ENCODE measurements at regions not wholly inside any gene's neighbourhood (a gene's known extent, or its start where the extent isn't known, plus 50 kb on each side); places are given as distances from the start of the nearest gene placed in this dataset.

DNA sequence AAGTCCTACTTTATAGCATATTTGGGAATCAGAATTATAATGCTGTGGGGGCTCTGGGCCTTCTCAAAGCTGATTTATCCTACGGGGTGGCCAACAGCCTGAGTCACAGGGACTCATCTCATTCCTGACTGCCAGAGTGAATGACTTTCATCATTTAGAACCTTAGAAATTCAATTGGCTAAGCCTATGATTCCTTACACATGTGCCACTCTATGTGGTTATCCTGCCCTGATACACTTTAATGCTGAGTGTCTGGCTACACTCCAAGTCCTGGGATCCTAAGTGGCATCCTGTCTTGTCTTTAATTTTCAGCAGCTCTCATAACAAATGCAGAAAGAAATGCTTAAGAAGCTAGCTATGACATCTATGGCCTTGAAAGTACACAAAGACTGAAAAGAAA, 75.2 kb upstream of the FREM1 start:
- Histone ChIP-seq H3K4me3 (no peak overlapping the region), H3K27ac (no peak overlapping the region), H3K9ac (ENCODE audit: low read depth in 2 of 2, low read length in 2 of 2) (no peak overlapping the region), H3K9me3 (no peaks in the 10 kb centered on the region), H3K36me3 (no peaks in the 10 kb centered on the region), H3K27me3 (no peaks in the 10 kb centered on the region), H3K4me1 (no peaks in the 10 kb centered on the region)
- intact Hi-C loops (cut with DNase I) = no loop called here
- no peak for DNase-seq
- TF ChIP-seq, protein P1, sequence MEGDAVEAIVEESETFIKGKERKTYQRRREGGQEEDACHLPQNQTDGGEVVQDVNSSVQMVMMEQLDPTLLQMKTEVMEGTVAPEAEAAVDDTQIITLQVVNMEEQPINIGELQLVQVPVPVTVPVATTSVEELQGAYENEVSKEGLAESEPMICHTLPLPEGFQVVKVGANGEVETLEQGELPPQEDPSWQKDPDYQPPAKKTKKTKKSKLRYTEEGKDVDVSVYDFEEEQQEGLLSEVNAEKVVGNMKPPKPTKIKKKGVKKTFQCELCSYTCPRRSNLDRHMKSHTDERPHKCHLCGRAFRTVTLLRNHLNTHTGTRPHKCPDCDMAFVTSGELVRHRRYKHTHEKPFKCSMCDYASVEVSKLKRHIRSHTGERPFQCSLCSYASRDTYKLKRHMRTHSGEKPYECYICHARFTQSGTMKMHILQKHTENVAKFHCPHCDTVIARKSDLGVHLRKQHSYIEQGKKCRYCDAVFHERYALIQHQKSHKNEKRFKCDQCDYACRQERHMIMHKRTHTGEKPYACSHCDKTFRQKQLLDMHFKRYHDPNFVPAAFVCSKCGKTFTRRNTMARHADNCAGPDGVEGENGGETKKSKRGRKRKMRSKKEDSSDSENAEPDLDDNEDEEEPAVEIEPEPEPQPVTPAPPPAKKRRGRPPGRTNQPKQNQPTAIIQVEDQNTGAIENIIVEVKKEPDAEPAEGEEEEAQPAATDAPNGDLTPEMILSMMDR (IDR thresholded peaks at IDR 0.05) = no peak

DNA sequence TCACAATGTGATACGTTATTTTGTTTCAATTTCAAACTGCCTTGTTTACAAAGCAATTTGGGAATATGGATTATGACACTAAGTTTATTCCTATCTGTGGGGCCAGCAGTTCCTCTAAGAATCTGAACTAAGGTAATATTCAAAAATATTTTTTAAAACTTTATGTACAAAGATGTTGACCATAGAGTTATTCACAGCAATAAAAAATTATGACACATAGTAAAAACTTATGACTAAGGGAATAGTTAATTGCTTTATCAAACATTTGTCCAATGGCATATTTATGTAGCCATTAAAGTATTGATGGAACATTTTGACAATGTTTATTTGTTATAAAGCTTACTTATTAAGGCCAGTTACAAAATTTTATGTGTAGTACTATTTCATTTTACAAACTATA, 73.4 kb upstream of the FREM1 start:
- DNase-seq = no peak
- no peaks in the 10 kb centered on the region for H3K36me3 ChIP-seq
- TF ChIP-seq, protein P1 (IDR thresholded peaks at IDR 0.05) = no peak
- H3K27me3 ChIP-seq = no peaks in the 10 kb centered on the region
- intact Hi-C loops (cut with DNase I) = no loop called here
- no peaks in the 10 kb centered on the region for H3K4me1 ChIP-seq
- H3K4me3 ChIP-seq = no peak overlapping the region
- H3K27ac ChIP-seq = no peak overlapping the region
- no peak overlapping the region for H3K9ac ChIP-seq (ENCODE audit: low read depth in 2 of 2, low read length in 2 of 2)
- H3K9me3 ChIP-seq = no peaks in the 10 kb centered on the region

DNA sequence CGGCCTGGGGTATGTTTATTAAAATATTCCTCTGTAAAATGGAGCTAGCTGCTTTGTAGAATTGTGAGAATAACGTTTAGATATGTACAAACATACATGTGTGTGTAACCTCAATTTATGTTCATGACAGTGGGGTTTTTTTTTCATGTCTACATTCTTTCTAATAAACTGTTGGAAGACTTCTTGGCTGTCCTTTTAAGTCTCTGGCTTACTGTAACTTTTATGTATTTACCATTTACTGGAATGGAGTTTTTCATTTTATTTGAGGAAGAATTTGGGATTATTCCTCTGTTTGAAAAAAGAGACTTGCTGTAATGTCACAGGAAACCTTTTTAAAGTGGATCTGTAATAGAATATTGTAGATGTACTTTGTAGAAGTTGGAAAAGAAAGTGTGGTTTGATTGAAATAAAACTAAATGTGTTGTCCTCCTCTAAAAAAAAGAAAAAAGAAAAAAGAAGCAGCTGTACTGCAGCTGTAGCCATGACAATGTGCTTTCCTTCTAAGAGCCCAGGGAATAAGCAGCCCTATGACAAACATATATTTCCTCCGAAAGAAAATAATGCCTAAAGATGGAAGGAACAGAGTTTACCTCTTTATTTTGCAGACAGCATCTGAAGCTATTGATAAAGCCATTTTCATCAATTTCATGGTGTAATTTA, 71.2 kb upstream of the FREM1 start:
- Histone ChIP-seq H3K4me3 (no peak overlapping the region), H3K9me3 (no peaks in the 10 kb centered on the region), H3K4me1 (no peaks in the 10 kb centered on the region), H3K9ac (ENCODE audit: low read depth in 2 of 2, low read length in 2 of 2) (no peak overlapping the region), H3K36me3 (no peaks in the 10 kb centered on the region), H3K27ac (no peak overlapping the region), H3K27me3 (no peaks in the 10 kb centered on the region)
- intact Hi-C loops (cut with DNase I) = no loop called here
- DNase-seq = no peak
- TF ChIP-seq, protein P1 (IDR thresholded peaks at IDR 0.05) = no peak

DNA sequence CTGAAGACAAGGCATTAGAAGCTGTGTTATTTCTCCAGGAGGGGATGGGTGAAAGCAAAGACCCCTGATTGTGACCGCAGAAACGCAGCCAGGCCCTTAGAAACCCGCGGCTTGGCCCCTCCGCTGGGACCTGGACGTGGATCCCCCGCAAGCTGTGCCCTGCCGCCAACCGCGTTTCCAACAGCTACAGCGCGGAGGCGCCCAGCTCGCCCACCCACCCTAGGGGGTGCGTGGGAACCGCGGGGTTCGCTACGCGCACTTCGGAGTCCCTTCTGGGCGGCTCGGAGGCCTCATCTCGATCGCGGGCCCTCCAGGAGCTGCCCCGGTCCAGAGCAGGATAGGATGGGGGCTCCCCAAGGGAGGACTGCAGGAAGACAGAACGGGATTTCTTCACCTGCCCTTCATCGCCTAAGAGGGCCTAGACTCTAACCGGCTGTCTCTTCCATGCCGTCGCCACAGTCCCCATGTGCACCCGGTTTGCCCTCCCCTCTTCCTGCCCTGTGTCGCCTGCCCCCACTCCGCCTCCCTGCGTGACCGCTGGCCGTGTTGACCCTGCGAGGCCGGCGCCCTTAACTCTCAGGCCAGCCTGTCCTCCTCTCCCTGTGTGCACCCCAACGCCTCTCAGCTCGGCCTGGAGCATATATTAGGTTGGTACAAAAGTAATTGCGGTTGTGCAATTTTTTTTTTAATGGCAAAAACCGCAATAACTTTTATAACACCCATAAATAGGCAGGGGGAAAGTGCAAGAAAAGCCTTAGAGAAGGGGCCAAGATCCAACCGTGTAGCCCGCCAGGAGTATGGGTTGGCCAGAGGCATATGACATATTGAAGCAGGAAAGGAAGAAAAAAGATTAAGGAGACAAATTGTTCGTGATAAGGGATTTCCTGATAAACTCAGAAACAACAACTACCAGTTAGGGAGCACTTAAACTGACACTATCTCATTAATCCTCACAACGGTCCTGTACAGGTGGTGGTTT, 68.1 kb upstream of the FREM1 start:
- Histone ChIP-seq H3K27me3 (no peaks in the 10 kb centered on the region), H3K4me1 (no peaks in the 10 kb centered on the region), H3K9me3 (no peaks in the 10 kb centered on the region), H3K9ac (ENCODE audit: low read depth in 2 of 2, low read length in 2 of 2) (no peak overlapping the region), H3K27ac (no peak overlapping the region), H3K4me3 (no peak overlapping the region), H3K36me3 (no peaks in the 10 kb centered on the region)
- TF ChIP-seq, protein P1 (IDR thresholded peaks at IDR 0.05) = no peak
- intact Hi-C loops (cut with DNase I) = no loop called here
- no peak for DNase-seq

DNA sequence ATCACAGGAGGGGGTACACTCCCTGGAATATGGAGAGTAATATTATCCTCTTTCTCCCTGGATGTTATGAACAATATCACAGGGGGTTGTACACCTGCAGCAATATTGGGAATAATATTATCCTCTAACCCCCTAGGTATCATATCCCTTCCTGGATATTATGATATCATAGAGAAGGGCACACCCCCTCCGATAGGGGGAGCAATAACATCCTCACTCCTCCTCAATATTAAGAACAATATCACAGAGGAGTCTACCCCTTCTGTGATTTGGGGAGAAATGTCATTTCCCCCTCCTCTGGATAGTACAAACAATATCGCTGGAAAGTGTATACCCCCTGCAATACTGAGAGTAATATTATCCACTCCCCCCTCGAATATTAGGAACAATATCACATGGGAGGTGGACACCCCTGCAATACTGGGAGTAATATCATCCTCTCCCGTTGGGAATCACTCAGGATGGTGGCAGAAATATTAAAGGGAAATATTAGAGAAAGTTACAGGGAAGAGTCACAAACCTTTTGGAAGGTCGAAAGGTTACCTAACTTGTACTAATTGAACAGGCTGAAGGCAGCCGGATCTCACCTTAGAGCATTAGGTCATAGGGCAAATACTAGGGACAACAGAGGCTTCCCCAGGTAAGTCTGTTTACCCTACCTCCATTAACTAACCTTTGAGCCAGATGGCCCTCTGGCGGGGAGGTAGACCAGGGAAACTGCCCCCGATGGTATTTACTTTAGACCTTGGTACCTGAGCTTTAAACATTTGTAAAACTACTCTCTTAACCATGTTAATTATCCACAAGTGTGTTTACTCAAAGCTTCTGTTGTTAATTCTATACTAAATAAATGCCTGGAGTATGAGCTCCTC, 57.5 kb upstream of the FREM1 start:
- H3K4me1 ChIP-seq = no peaks in the 10 kb centered on the region
- no peak overlapping the region for H3K27ac ChIP-seq
- H3K4me3 ChIP-seq = no peak overlapping the region
- intact Hi-C loops (cut with DNase I) = no loop called here
- no peaks in the 10 kb centered on the region for H3K27me3 ChIP-seq
- no peaks in the 10 kb centered on the region for H3K36me3 ChIP-seq
- DNase-seq = no peak
- no peak overlapping the region for H3K9ac ChIP-seq (ENCODE audit: low read depth in 2 of 2, low read length in 2 of 2)
- no peaks in the 10 kb centered on the region for H3K9me3 ChIP-seq
- TF ChIP-seq, protein P1 (IDR thresholded peaks at IDR 0.05) = no peak
